ENCODE measurements at regions not wholly inside any gene's neighbourhood (a gene's known extent, or its start where the extent isn't known, plus 50 kb on each side); places are given as distances from the start of the nearest gene placed in this dataset.

DNA sequence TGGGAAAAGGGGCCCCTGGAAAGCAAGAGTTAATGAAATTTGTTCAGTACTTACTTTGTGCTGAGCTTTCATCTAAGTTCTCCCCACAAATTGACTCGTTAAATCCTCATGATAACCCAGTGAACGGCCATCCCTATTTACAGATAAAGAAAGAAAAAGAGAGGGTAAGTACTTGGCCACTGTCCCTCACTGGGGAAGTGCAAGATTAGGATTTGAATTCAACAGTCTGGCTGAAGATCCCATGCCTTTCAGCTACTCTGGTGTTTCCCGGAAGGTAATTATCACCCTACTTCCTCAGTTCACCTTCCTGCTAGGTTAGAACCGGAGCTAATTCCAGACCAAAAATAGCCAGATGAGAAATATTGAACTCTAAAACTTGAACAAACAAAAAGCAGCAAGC is 269.2 kb upstream of the TLE4 start:
- ChIA-PET POLR2A (no interaction called here), CTCF (no interaction called here)
- DNase-seq (ENCODE audit: low read depth, low spot score) (no peak), FAIRE-seq (no peak)
- Histone ChIP-seq H3K27ac (ENCODE audit: insufficient read depth, low read depth, low read length) (no peak overlapping the region), H3K9me3 (replicated peaks; ENCODE audit: control insufficient read depth, insufficient read depth, low read length) (no peaks in the 10 kb centered on the region), H3K79me2 (ENCODE audit: control insufficient read depth, insufficient read depth, low read length) (no peaks in the 10 kb centered on the region), H4K20me1 (replicated peaks; ENCODE audit: control insufficient read depth, extremely low read depth, insufficient read depth, low read length) (no peaks in the 10 kb centered on the region), H3K36me3 (ENCODE audit: control insufficient read depth in 2 of 2, extremely low read depth in 1 of 2, insufficient read depth in 2 of 2, low read length in 2 of 2) (no peaks in the 10 kb centered on the region), H3K4me2 (ENCODE audit: insufficient read depth, low read length) (no peak overlapping the region), H3K9ac (replicated peaks; ENCODE audit: extremely low read depth, insufficient read depth, low read length) (no peak overlapping the region), H3K27me3 (ENCODE audit: control insufficient read depth in 2 of 2, insufficient read depth in 2 of 2, low read length in 2 of 2) (peaks cover 0 to 2% of the 10 kb centered on the region in 2 experiments), H3K9me1 (replicated peaks; ENCODE audit: control insufficient read depth, extremely low read depth, insufficient read depth, low read length) (no peaks in the 10 kb centered on the region), H2AFZ (ENCODE audit: low read depth, low read length) (no peak overlapping the region), H3K4me3 (replicated peaks in 1 of 3; ENCODE audit: insufficient read depth in 1 of 3, low read depth in 1 of 3, low read length in 3 of 3) (no peak overlapping the region), H3K4me1 (ENCODE audit: control insufficient read depth, extremely low read depth, insufficient read depth, low read length) (no peaks in the 10 kb centered on the region)
- TF ChIP-seq JUN (IDR thresholded peaks at IDR 0.05; ENCODE audit: borderline replicate concordance, insufficient read depth, insufficient read length, low read depth) (no peak), EZH2 (IDR thresholded peaks at IDR 0.05; ENCODE audit: borderline replicate concordance, low read depth, low read length, severe bottlenecking) (no peak)
- TF ChIP-seq, protein P1, sequence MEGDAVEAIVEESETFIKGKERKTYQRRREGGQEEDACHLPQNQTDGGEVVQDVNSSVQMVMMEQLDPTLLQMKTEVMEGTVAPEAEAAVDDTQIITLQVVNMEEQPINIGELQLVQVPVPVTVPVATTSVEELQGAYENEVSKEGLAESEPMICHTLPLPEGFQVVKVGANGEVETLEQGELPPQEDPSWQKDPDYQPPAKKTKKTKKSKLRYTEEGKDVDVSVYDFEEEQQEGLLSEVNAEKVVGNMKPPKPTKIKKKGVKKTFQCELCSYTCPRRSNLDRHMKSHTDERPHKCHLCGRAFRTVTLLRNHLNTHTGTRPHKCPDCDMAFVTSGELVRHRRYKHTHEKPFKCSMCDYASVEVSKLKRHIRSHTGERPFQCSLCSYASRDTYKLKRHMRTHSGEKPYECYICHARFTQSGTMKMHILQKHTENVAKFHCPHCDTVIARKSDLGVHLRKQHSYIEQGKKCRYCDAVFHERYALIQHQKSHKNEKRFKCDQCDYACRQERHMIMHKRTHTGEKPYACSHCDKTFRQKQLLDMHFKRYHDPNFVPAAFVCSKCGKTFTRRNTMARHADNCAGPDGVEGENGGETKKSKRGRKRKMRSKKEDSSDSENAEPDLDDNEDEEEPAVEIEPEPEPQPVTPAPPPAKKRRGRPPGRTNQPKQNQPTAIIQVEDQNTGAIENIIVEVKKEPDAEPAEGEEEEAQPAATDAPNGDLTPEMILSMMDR (IDR thresholded peaks at IDR 0.05; ENCODE audit: extremely low read depth in 1 of 2, insufficient read depth in 1 of 2, low read depth in 1 of 2, low read length in 2 of 2), result no peak
- BruUV-seq (replicated peaks), result no TSS peak
- dilution Hi-C loops (cut with MboI; ENCODE audit: extremely low pct_ligation_motif_present, low sequenced_read_pairs) (no loop called here), intact Hi-C loops (cut with micrococcal nuclease) (no loop called here)

DNA sequence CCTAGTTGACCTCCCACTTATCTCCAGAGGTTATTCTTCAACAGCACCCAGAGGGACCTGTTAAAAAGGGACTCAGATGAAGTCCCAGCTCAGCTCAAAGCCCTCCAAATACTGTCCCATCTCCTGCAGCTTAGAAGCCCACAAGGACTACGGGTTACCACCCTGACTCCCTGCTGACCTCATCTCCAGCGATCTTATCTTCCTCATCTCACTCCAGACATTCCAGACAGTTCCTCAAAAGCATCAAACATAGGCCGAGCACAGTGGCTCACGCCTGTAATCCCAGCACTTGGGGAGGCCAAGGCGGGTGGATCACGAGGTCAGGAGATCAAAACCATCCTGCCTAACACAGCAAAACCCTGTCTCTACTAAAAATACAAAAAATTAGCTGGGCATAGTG is 263.8 kb upstream of the TLE4 start:
- no peaks in the 10 kb centered on the region for H4K20me1 ChIP-seq (replicated peaks; ENCODE audit: control insufficient read depth, extremely low read depth, insufficient read depth, low read length)
- ChIA-PET CTCF (no interaction called here), POLR2A (no interaction called here)
- no peak overlapping the region for H3K9ac ChIP-seq (replicated peaks; ENCODE audit: extremely low read depth, insufficient read depth, low read length)
- H3K27ac ChIP-seq (ENCODE audit: insufficient read depth, low read depth, low read length), result no peak overlapping the region
- BruUV-seq (replicated peaks), result no TSS peak
- no peaks in the 10 kb centered on the region for H3K36me3 ChIP-seq (ENCODE audit: control insufficient read depth in 2 of 2, extremely low read depth in 1 of 2, insufficient read depth in 2 of 2, low read length in 2 of 2)
- no peak overlapping the region for H2AFZ ChIP-seq (ENCODE audit: low read depth, low read length)
- FAIRE-seq, result no peak
- no peak overlapping the region for H3K4me3 ChIP-seq (replicated peaks in 1 of 3; ENCODE audit: insufficient read depth in 1 of 3, low read depth in 1 of 3, low read length in 3 of 3)
- H3K27me3 ChIP-seq (ENCODE audit: control insufficient read depth in 2 of 2, insufficient read depth in 2 of 2, low read length in 2 of 2), result no peaks in the 10 kb centered on the region
- no peak overlapping the region for H3K4me2 ChIP-seq (ENCODE audit: insufficient read depth, low read length)
- dilution Hi-C loops (cut with MboI; ENCODE audit: extremely low pct_ligation_motif_present, low sequenced_read_pairs) (no loop called here), intact Hi-C loops (cut with micrococcal nuclease) (no loop called here)
- no peaks in the 10 kb centered on the region for H3K4me1 ChIP-seq (ENCODE audit: control insufficient read depth, extremely low read depth, insufficient read depth, low read length)
- H3K9me1 ChIP-seq (replicated peaks; ENCODE audit: control insufficient read depth, extremely low read depth, insufficient read depth, low read length), result no peaks in the 10 kb centered on the region
- TF ChIP-seq MYC (IDR thresholded peaks at IDR 0.05; ENCODE audit: low read depth, low read length) (no peak), FOS (IDR thresholded peaks at IDR 0.05; ENCODE audit: borderline replicate concordance, insufficient read depth, low read length) (no peak), POLR2AphosphoS5 (IDR thresholded peaks at IDR 0.05; ENCODE audit: insufficient read depth, low read depth, low read length) (no peak), GATA2 (IDR thresholded peaks at IDR 0.05; ENCODE audit: insufficient read depth, insufficient read length, low read depth, low read length) (no peak), EZH2 (IDR thresholded peaks at IDR 0.05; ENCODE audit: borderline replicate concordance, low read depth, low read length, severe bottlenecking) (no peak), POLR2A (IDR thresholded peaks at IDR 0.05; ENCODE audit: low read depth, low read length) (no peak), JUN (IDR thresholded peaks at IDR 0.05; ENCODE audit: borderline replicate concordance, insufficient read depth, insufficient read length, low read depth) (no peak)
- TF ChIP-seq, protein P1 (IDR thresholded peaks at IDR 0.05; ENCODE audit: extremely low read depth in 1 of 2, insufficient read depth in 1 of 2, low read depth in 1 of 2, low read length in 2 of 2), result no peak
- TF ChIP-seq, protein P2, sequence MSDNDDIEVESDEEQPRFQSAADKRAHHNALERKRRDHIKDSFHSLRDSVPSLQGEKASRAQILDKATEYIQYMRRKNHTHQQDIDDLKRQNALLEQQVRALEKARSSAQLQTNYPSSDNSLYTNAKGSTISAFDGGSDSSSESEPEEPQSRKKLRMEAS (IDR thresholded peaks at IDR 0.05; ENCODE audit: insufficient read depth, insufficient read length), result no peak
- no peaks in the 10 kb centered on the region for H3K9me3 ChIP-seq (replicated peaks; ENCODE audit: control insufficient read depth, insufficient read depth, low read length)
- no peak for DNase-seq (ENCODE audit: low read depth, low spot score)
- H3K79me2 ChIP-seq (ENCODE audit: control insufficient read depth, insufficient read depth, low read length), result no peaks in the 10 kb centered on the region
